ENCODE measurements at regions not wholly inside any gene's neighbourhood (a gene's known extent, or its start where the extent isn't known, plus 50 kb on each side); places are given as distances from the start of the nearest gene placed in this dataset.

DNA sequence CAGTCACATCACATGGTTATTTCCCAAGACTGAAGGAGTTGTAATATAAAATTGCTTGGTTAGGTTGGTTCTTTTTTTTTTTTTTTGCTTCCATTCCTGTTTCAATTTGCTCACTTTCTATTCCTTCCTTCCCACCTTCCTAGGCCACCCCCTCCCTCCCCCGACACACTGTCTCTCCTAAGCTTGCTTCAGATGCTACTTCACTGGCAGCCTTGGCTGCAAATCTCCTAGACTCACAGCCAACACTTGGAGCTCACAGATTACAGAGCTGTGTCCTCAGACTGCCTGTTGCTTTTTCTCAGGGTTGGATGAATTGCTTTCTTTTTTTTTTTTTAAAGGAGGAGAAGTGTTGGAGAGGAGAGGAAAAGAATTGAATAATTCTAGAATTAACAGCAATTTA, 77.3 kb upstream of the GRIN2B start:
- ATAC-seq (no peak), DNase-seq (ENCODE audit: low spot score) (no peak)
- no peaks in the 10 kb centered on the region for H3K36me3 Mint-ChIP-seq (ENCODE audit: low read depth)
- Histone ChIP-seq H3K4me3 (no peak overlapping the region), H3K36me3 (ENCODE audit: insufficient read depth) (no peaks in the 10 kb centered on the region), H3F3A (replicated peaks; ENCODE audit: low read depth) (no peaks in the 10 kb centered on the region), H2AFZ (no peak overlapping the region), H3K4me1 (ENCODE audit: insufficient read depth) (no peaks in the 10 kb centered on the region), H3K4me2 (no peak overlapping the region), H3K27ac (ENCODE audit: low read depth) (no peak overlapping the region), H3K27me3 (ENCODE audit: insufficient read depth) (no peaks in the 10 kb centered on the region), H3K79me2 (replicated peaks; ENCODE audit: insufficient read depth) (no peaks in the 10 kb centered on the region), H4K20me1 (replicated peaks; ENCODE audit: insufficient read depth) (no peaks in the 10 kb centered on the region), H3K9me2 (ENCODE audit: insufficient read depth) (no peaks in the 10 kb centered on the region; the same call in 1 of the 2 replicates)
- H3K27me3 Mint-ChIP-seq (ENCODE audit: insufficient read depth, low read depth, poor library complexity), result peaks cover 6% of the 10 kb centered on the region
- no peak overlapping the region for H3K4me3 Mint-ChIP-seq
- no peak for TF ChIP-seq STAT1 (IDR thresholded peaks at IDR 0.05; ENCODE audit: unreplicated experiment)
- no peak for TF ChIP-seq JUNB (IDR thresholded peaks at IDR 0.05; ENCODE audit: unreplicated experiment)
- no peak for TF ChIP-seq ZNF331 (CRISPR knock-in tag; IDR thresholded peaks at IDR 0.05; ENCODE audit: low read depth)
- TF ChIP-seq, protein P1, sequence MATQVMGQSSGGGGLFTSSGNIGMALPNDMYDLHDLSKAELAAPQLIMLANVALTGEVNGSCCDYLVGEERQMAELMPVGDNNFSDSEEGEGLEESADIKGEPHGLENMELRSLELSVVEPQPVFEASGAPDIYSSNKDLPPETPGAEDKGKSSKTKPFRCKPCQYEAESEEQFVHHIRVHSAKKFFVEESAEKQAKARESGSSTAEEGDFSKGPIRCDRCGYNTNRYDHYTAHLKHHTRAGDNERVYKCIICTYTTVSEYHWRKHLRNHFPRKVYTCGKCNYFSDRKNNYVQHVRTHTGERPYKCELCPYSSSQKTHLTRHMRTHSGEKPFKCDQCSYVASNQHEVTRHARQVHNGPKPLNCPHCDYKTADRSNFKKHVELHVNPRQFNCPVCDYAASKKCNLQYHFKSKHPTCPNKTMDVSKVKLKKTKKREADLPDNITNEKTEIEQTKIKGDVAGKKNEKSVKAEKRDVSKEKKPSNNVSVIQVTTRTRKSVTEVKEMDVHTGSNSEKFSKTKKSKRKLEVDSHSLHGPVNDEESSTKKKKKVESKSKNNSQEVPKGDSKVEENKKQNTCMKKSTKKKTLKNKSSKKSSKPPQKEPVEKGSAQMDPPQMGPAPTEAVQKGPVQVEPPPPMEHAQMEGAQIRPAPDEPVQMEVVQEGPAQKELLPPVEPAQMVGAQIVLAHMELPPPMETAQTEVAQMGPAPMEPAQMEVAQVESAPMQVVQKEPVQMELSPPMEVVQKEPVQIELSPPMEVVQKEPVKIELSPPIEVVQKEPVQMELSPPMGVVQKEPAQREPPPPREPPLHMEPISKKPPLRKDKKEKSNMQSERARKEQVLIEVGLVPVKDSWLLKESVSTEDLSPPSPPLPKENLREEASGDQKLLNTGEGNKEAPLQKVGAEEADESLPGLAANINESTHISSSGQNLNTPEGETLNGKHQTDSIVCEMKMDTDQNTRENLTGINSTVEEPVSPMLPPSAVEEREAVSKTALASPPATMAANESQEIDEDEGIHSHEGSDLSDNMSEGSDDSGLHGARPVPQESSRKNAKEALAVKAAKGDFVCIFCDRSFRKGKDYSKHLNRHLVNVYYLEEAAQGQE (IDR thresholded peaks at IDR 0.05; ENCODE audit: unreplicated experiment), result no peak
- no peak for TF ChIP-seq EZH2phosphoT487 (IDR thresholded peaks at IDR 0.05; ENCODE audit: unreplicated experiment)
- no peak for TF ChIP-seq POLR2AphosphoS5 (IDR thresholded peaks at IDR 0.05; ENCODE audit: low read depth)
- TF ChIP-seq CREB1 (CRISPR knock-in tag; IDR thresholded peaks at IDR 0.05; ENCODE audit: low read depth), result no peak
- TF ChIP-seq, protein P2, sequence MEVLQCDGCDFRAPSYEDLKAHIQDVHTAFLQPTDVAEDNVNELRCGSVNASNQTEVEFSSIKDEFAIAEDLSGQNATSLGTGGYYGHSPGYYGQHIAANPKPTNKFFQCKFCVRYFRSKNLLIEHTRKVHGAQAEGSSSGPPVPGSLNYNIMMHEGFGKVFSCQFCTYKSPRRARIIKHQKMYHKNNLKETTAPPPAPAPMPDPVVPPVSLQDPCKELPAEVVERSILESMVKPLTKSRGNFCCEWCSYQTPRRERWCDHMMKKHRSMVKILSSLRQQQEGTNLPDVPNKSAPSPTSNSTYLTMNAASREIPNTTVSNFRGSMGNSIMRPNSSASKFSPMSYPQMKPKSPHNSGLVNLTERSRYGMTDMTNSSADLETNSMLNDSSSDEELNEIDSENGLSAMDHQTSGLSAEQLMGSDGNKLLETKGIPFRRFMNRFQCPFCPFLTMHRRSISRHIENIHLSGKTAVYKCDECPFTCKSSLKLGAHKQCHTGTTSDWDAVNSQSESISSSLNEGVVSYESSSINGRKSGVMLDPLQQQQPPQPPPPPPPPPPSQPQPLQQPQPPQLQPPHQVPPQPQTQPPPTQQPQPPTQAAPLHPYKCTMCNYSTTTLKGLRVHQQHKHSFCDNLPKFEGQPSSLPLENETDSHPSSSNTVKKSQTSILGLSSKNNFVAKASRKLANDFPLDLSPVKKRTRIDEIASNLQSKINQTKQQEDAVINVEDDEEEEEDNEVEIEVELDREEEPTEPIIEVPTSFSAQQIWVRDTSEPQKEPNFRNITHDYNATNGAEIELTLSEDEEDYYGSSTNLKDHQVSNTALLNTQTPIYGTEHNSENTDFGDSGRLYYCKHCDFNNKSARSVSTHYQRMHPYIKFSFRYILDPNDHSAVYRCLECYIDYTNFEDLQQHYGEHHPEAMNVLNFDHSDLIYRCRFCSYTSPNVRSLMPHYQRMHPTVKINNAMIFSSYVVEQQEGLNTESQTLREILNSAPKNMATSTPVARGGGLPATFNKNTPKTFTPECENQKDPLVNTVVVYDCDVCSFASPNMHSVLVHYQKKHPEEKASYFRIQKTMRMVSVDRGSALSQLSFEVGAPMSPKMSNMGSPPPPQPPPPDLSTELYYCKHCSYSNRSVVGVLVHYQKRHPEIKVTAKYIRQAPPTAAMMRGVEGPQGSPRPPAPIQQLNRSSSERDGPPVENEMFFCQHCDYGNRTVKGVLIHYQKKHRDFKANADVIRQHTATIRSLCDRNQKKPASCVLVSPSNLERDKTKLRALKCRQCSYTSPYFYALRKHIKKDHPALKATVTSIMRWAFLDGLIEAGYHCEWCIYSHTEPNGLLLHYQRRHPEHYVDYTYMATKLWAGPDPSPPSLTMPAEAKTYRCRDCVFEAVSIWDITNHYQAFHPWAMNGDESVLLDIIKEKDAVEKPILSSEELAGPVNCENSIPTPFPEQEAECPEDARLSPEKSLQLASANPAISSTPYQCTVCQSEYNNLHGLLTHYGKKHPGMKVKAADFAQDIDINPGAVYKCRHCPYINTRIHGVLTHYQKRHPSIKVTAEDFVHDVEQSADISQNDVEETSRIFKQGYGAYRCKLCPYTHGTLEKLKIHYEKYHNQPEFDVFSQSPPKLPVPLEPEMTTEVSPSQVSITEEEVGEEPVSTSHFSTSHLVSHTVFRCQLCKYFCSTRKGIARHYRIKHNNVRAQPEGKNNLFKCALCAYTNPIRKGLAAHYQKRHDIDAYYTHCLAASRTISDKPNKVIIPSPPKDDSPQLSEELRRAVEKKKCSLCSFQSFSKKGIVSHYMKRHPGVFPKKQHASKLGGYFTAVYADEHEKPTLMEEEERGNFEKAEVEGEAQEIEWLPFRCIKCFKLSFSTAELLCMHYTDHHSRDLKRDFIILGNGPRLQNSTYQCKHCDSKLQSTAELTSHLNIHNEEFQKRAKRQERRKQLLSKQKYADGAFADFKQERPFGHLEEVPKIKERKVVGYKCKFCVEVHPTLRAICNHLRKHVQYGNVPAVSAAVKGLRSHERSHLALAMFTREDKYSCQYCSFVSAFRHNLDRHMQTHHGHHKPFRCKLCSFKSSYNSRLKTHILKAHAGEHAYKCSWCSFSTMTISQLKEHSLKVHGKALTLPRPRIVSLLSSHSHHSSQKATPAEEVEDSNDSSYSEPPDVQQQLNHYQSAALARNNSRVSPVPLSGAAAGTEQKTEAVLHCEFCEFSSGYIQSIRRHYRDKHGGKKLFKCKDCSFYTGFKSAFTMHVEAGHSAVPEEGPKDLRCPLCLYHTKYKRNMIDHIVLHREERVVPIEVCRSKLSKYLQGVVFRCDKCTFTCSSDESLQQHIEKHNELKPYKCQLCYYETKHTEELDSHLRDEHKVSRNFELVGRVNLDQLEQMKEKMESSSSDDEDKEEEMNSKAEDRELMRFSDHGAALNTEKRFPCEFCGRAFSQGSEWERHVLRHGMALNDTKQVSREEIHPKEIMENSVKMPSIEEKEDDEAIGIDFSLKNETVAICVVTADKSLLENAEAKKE (CRISPR knock-in tag; IDR thresholded peaks at IDR 0.05), result no peak
- TF ChIP-seq NANOG (IDR thresholded peaks at IDR 0.05; ENCODE audit: borderline replicate concordance), result no peak
- no peak for TF ChIP-seq ZNF114 (CRISPR knock-in tag; IDR thresholded peaks at IDR 0.05)
- no peak overlapping the region for H3K27ac Mint-ChIP-seq
- H3K4me1 Mint-ChIP-seq, result no peaks in the 10 kb centered on the region
- H3K9me3 Mint-ChIP-seq, result no peaks in the 10 kb centered on the region

Data from GM23338 (cell line).